Sigmoid colon (tissue), 3 donors: ENCODE measurements at regions not wholly inside any gene's neighbourhood (a gene's known extent, or its start where the extent isn't known, plus 50 kb on each side); places are given as distances from the start of the nearest gene placed in this dataset.

Source experiments
- POLR2A ChIP-seq, 2 donors: fragments of 450-650 bp; IDR thresholded peaks; one replicate each; pipeline ENCODE4 v1.6.1; 2016; ENCODE audit warnings: antibody characterized with exemption in 2 of 2, mild to moderate bottlenecking in 2 of 2, moderate library complexity in 2 of 2
- TF ChIP-seq, protein P1 (sequence below), 4 experiments: fragments of 450-650 bp in 3 of 4; fragments of 200-600 bp in 1 of 4; IDR thresholded peaks; one replicate each; pipeline ENCODE4 v1.5.1; 2016 to 2019; ENCODE audit warnings: antibody characterized with exemption in 4 of 4, mild to moderate bottlenecking in 3 of 4, moderate library complexity in 2 of 4

GRCh38 chr3:69483449-69483848, 97.6 kb upstream of the FRMD4B start:
- TF ChIP-seq, protein P1, sequence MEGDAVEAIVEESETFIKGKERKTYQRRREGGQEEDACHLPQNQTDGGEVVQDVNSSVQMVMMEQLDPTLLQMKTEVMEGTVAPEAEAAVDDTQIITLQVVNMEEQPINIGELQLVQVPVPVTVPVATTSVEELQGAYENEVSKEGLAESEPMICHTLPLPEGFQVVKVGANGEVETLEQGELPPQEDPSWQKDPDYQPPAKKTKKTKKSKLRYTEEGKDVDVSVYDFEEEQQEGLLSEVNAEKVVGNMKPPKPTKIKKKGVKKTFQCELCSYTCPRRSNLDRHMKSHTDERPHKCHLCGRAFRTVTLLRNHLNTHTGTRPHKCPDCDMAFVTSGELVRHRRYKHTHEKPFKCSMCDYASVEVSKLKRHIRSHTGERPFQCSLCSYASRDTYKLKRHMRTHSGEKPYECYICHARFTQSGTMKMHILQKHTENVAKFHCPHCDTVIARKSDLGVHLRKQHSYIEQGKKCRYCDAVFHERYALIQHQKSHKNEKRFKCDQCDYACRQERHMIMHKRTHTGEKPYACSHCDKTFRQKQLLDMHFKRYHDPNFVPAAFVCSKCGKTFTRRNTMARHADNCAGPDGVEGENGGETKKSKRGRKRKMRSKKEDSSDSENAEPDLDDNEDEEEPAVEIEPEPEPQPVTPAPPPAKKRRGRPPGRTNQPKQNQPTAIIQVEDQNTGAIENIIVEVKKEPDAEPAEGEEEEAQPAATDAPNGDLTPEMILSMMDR (IDR thresholded peaks at IDR 0.05), result no peak
- TF ChIP-seq POLR2A (IDR thresholded peaks at IDR 0.05), result no peak
